Transverse colon (tissue), 4 donors: ENCODE measurements at regions not wholly inside any gene's neighbourhood (a gene's known extent, or its start where the extent isn't known, plus 50 kb on each side); places are given as distances from the start of the nearest gene placed in this dataset.

Experiments
- EP300 ChIP-seq: sonication (generic); formaldehyde crosslinking; IDR thresholded peaks from one replicate; pipeline ENCODE4 v1.6.1; 2017; ENCODE audit warnings: antibody characterized with exemption, low read depth
- POLR2AphosphoS5 ChIP-seq, 3 donors: sonication (generic); formaldehyde crosslinking; IDR thresholded peaks; one replicate each; pipeline ENCODE4 v1.6.1; 2016; ENCODE audit warnings: antibody characterized with exemption in 3 of 3
- TF ChIP-seq, protein P1 (sequence below), 5 experiments: fragments of 200-600 bp in 3 of 5; fragments of 450-650 bp in 2 of 5; sonication (generic) in 3 of 5; IDR thresholded peaks; 1 replicate in 2 of 5; 2 replicates in 3 of 5; pipeline ENCODE4 v1.5.1; 2016 to 2017; ENCODE audit warnings: antibody characterized with exemption in 5 of 5, inconsistent platforms in 3 of 5, mild to moderate bottlenecking in 2 of 5, moderate library complexity in 1 of 5

GRCh38 chr5:4420177-4420576 lies 720.0 kb upstream of the ADAMTS16 start:
- no peak for TF ChIP-seq EP300
- TF ChIP-seq, protein P1, sequence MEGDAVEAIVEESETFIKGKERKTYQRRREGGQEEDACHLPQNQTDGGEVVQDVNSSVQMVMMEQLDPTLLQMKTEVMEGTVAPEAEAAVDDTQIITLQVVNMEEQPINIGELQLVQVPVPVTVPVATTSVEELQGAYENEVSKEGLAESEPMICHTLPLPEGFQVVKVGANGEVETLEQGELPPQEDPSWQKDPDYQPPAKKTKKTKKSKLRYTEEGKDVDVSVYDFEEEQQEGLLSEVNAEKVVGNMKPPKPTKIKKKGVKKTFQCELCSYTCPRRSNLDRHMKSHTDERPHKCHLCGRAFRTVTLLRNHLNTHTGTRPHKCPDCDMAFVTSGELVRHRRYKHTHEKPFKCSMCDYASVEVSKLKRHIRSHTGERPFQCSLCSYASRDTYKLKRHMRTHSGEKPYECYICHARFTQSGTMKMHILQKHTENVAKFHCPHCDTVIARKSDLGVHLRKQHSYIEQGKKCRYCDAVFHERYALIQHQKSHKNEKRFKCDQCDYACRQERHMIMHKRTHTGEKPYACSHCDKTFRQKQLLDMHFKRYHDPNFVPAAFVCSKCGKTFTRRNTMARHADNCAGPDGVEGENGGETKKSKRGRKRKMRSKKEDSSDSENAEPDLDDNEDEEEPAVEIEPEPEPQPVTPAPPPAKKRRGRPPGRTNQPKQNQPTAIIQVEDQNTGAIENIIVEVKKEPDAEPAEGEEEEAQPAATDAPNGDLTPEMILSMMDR (IDR thresholded peaks at IDR 0.05), result no peak
- no peak for TF ChIP-seq POLR2AphosphoS5 (IDR thresholded peaks at IDR 0.05)
